C4-2B (cell line): ENCODE measurements at regions not wholly inside any gene's neighbourhood (a gene's known extent, or its start where the extent isn't known, plus 50 kb on each side); places are given as distances from the start of the nearest gene placed in this dataset.

Source experiments
- CTCF ChIP-seq: fragments of 450-650 bp; conservative IDR thresholded peaks from 2 replicates; pipeline ENCODE4 v1.5.1; 2017; ENCODE audit warnings: mild to moderate bottlenecking
- ZFX ChIP-seq: fragments of 450-650 bp; IDR thresholded peaks from 2 replicates; pipeline ENCODE4 v1.6.1; 2017

GRCh38 chr22:34070051-34070450 lies 149.8 kb upstream of the LARGE1 start:
- no peak for TF ChIP-seq CTCF
- no peak for TF ChIP-seq ZFX
